Anterior cingulate cortex (tissue), 58 donors: ENCODE measurements at regions not wholly inside any gene's neighbourhood (a gene's known extent, or its start where the extent isn't known, plus 50 kb on each side); places are given as distances from the start of the nearest gene placed in this dataset.
A peak's percentile ranks its signal among the peaks of the same experiment; 100 is the strongest.
"Not testable (repeated sequence)": the region's sequence is repeated elsewhere in the genome, so short reads cannot be mapped to it uniquely, and the experiment has no call there.

Source experiments
- DNase-seq, 58 donors: peaks; one replicate each; lab custom pipeline; 2025; lab: John Stamatoyannopoulos, UW

- DNase-seq = no peak
These were observed 120.5 kb upstream of the NGF start for GRCh38 chr1:115458426-115459114.

DNA sequence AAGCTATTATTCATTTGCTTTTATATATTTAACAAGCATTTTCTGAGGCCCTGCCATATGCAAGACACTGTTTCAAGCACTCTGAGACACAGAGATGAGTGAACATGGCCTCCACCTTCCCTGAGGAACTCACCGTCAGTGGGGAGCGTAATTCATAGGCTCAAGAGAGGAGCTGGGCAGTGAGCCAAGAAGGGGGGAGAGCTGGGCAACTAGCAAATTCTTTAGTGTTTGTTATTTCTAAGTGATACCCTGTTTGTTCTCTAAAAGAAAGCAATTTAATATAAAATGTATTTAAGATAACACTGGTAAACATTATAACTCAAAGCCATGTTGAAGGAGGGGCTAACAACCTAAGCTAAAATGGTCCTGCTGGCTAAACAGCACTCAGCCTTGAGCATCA lies 119.2 kb upstream of the NGF start:
- DNase-seq = peak in 1 of 58 donors; percentile 16

DNA sequence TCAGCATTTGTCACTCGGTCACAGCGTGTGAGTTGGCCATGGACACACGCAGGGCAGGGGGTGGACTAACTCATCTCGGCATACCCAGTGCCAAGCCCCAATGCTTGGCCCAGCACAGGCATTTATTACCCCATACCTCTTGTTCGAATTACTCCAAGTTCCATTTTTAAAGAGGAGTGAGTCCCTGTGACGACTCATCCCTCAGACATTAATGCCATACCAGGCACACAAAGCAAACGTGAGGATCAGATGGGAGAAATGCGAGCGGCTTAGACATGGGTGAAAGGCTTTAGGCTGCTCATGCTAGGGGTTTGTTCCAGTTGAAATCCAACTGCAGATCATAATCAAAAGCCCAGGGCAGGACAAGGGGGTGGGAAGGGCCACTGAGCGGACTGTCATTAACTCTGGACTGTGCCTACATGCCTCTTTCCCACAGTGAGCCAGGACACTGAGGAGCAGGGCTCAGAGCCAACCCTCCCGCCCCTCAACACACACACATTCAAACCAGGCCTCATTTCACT lies 118.5 kb upstream of the NGF start:
- DNase-seq = peak in 3 of 58 donors; percentile 1 to 3 (median 3)

- DNase-seq = no peak
These were observed 116.9 kb upstream of the NGF start for GRCh38 chr1:115454837-115455511.

DNA sequence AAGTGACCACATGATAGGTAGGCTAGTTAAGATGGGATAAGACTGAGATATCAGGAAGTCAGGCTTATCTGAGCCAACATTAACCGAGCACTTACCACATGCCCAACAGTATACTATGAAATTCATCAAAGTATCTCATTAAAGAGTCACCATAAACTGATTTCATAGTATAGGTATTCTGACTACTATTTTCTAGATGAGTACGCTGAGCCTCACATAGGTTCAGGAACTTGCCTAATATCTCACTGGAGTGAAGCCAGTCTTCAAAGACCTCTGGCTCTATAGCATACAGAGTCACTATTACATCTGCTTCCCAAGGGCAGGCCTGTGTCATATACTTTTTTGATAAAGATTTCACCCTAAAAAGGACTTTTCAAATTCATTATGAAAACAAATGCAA lies 115.6 kb upstream of the NGF start:
- DNase-seq = no peak

DNA sequence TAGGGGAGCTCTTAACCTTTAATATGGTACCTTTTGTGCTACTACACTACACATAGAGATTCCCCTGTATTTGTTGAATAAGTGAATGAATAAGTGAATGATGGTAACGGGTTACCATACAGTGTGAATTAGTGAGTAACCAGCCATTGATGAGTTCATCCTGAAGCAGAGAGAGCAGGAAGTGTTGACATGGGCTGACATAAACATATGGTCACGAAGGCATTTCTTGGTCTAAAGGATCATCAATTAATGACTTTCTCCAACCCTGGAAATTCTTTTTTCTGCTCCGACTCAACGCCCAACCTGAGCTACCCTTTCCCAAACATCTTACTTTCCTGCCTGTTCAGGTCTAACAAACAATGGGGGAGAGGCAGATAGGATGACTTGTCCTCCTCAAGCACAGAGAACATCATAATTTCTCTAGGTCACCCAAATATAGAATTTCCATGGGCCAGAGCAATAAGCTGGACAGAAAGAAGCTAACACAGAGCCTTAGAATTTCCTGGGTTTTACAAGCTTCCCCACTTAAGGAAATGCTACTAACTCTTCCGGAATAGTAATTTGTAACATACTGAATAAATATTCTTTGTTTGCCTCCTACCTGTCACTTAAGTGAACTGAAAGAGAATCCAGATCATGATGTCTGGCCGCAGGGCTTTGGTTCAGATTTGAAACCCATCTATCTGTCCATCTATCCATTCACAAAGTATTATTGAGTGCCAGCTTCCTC lies 114.7 kb upstream of the NGF start:
- no peak for DNase-seq

DNA sequence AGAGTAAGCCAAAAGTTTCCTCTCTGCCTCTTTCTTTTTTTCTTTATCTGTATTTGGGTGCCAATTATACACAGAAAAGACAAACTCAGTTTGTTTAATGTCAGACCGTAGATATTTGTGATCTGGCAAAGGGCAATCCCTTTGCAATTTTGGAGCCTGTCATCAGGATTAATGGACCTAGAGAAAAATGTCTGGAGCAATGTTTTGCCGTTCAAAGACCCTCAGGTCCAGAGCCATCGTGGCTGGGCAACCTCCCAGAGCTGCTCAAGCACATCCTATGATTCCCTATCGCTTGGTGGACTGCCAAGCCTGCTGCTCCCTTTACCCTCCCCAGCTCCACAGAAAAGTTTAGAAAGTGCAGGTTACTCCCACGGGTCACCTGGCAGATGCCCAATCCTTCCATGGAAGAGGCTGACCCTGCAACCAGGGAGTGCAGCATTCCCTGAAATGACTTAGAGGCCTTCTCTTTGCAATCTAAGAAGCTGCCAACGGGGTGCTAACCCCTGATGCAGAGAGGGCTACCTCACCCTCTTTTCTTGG lies 112.5 kb upstream of the NGF start:
- no peak for DNase-seq

- DNase-seq = no peak
These were observed 110.4 kb upstream of the NGF start for GRCh38 chr1:115448282-115449044.

GRCh38 chr1:115447672-115448071 lies 109.6 kb upstream of the NGF start:
- DNase-seq = no peak

DNA sequence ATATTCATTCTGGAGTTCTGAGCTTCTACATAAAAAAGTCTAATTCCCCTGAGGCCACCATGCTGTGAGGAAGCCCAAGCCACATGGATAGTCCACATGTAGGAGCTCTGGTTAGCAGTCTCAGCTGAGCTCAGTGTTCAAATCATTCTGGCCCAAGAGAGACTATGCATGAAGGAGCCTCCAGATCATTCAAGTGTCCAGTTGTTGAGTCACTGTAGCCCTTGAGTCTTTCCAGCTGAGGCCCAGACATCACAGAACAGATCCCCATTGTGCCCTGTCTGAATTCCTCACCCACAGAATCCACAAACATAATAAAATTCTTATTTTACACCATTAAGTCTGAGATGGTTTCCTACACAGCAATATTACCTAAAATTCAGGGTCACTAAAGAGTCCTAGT lies 107.0 kb upstream of the NGF start:
- no peak for DNase-seq

DNA sequence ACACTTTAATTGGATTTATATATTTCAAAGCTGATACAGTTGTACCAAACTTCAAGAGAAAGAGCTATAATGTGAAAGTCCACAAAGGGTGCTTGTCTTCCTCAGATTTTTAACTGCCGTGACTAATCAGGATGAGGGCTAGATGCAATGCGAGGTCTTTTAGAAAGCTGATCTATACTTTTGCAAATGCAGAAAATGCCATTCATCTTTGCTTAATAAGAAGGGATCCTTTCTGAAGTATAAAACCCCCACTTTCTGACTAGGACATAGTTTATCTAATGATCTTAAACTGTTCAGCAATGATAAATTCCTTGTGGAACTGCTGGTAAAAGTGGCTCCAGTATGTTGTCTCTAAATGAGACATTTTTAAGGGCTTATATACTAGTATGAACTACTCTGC lies 102.7 kb upstream of the NGF start:
- no peak for DNase-seq

- DNase-seq = not testable (repeated sequence)
These were observed 101.5 kb upstream of the NGF start for GRCh38 chr1:115439520-115439919.

GRCh38 chr1:115437196-115437595 lies 99.1 kb upstream of the NGF start:
- DNase-seq = no peak

DNA sequence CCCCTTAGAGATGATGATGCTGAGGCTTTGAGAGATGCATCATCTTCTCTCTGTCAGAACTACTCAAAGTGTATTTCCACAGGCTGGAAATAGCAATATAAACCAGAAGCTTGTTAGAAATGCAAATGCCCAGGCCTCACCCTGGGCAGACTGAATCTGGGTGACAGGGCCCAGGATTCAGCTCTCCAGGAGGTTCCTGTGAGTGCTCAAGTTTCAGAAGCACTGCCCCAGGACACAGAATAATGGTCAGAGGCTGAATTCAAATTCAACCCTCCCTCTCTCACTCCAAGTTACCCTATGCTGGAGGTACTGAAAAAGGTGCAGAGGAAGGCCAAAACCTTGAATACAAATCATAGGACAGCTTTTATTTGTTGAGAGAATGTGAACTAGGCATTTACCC lies 98.5 kb upstream of the NGF start:
- no peak for DNase-seq

GRCh38 chr1:115433483-115433882 lies 95.4 kb upstream of the NGF start:
- DNase-seq = no peak

GRCh38 chr1:115432061-115432460 lies 94.0 kb upstream of the NGF start:
- no peak for DNase-seq

DNA sequence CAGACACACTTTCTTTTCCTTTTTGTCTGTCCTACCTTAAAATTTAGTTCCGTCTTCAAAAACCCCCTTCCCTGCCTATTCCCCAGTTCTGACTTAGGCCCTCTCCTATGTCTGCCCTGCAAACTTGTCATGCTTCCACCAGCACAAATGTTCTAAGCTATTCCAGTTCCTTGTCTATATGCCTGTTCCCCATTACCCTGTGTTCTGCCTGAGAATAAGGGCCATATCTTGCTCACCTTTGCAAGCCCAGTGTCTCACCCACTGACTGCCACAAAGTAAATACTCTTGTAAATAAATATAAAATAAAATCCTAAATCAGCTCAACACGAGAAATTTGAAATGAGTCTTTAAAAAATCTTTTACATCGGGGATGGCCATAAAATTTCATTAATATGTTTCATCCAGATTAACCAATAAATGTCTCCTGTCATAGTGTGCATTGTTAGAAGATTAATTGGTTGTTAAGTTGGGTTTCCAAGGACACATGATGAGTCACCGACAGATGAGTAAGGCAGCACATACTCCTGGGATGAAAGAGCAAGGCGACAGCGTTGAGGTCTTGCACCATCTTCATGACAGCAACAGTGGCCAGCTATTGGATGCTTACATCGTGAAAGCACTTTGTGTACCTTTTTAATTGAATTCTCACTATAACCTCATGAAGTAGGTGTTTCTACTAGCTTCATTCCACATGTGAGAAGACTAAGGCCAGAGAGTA lies 92.6 kb upstream of the NGF start:
- DNase-seq = no peak

DNA sequence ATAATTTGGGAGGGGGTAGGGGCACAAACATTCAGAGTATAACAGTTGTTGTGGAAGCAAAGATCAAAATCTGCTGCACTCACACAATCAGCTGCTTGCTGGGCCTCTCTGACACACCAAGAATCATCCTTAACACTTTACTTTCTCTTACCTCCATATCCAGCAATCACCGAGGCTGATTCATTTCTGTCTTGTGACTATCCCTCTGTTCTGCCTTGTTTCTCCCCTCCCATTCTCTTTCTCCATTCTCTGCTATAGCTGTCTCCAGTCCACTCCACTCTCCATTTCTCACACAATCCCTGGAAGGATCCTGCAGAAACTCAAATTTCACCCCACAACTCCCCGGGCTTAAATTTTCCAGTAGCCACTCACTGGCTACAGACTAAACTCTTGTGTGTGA lies 91.8 kb upstream of the NGF start:
- DNase-seq = no peak

- DNase-seq = no peak
These were observed 91.2 kb upstream of the NGF start for GRCh38 chr1:115429241-115429640.

DNA sequence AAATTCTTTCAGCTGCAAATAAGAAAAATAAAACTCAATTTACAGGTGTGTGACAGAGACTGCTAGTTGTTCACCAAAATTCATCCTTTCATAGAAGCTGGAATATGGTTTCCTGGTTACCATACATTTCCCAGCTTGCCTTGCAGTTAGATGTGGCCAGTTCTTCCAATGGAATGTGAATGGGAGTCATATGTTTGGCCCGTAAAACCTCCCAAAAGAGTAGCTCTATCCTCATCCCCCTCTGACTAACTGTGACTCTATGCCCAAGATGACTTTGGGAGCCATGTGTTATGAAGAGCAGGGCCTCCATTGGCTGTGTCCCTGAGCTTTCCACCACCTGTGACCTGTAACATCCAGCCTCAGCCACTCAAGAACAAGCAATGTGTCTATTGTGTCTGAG lies 90.6 kb upstream of the NGF start:
- no peak for DNase-seq
